Naive thymus-derived CD8-positive, alpha-beta T cell (primary cell): ENCODE measurements at regions not wholly inside any gene's neighbourhood (a gene's known extent, or its start where the extent isn't known, plus 50 kb on each side); places are given as distances from the start of the nearest gene placed in this dataset.

Experiments
- ATAC-seq, 2 donors: fragments of 150-1000 bp; cut with Tn5 transposase in 1 of 2; sonication (Bioruptor Pico), chemical (Tn5 transposase) in 1 of 2; 1 replicate in 1 of 2; 2 replicates in 1 of 2; pipeline ENCODE4 v1.10.0; 2021; ENCODE audit warnings: mild to moderate bottlenecking in 2 of 2, moderate library complexity in 2 of 2
- POLR2A ChIA-PET: fragments of 350-600 bp; sonication (Branson Sonifier 250); formaldehyde crosslinking; loops from one replicate; lab custom pipeline; 2021; ENCODE audit warnings: antibody characterized with exemption; lab: Charles Lee
- DNase-seq, 10 donors: peaks; one replicate each; pipeline versions ENCODE4 v3.0.0 to v3.0.0-alpha.2; 2020 to 2022
- H3K27ac Mint-ChIP-seq, 10 donors: one replicate each; pipeline ENCODE4 v1.8.0; 2020 to 2022; ENCODE audit warnings: mild to moderate bottlenecking in 10 of 10, mixed read lengths in 10 of 10, moderate library complexity in 4 of 10, inconsistent platforms in 1 of 10
- H3K27me3 Mint-ChIP-seq, 5 donors: one replicate each; pipeline ENCODE4 v1.8.0; 2021 to 2022; ENCODE audit warnings: mixed read lengths in 5 of 5
- H3K36me3 Mint-ChIP-seq, 3 donors: one replicate each; pipeline ENCODE4 v1.8.0; 2020 to 2022; ENCODE audit warnings: mixed read lengths in 3 of 3, mild to moderate bottlenecking in 2 of 3, inconsistent platforms in 1 of 3
- H3K4me1 Mint-ChIP-seq, 4 donors: one replicate each; pipeline ENCODE4 v1.8.0; 2021 to 2022; ENCODE audit warnings: mixed read lengths in 4 of 4
- H3K4me3 Mint-ChIP-seq, 10 donors: one replicate each; pipeline ENCODE4 v1.8.0; 2020 to 2022; ENCODE audit warnings: mild to moderate bottlenecking in 10 of 10, mixed read lengths in 10 of 10, moderate library complexity in 6 of 10, inconsistent platforms in 1 of 10
- H3K9me3 Mint-ChIP-seq, 9 donors: one replicate each; pipeline ENCODE4 v1.8.0; 2020 to 2022; ENCODE audit warnings: mixed read lengths in 9 of 9, mild to moderate bottlenecking in 3 of 9, inconsistent platforms in 1 of 9, moderate library complexity in 1 of 9

GRCh38 chr6:21769968-21770367, 176.4 kb downstream of the SOX4 start:
- Mint-ChIP-seq H3K27ac (no peak overlapping the region), H3K36me3 (no peaks in the 10 kb centered on the region), H3K9me3 (peaks cover 0 to 2% (median 0%) of the 10 kb centered on the region in 9 donors), H3K4me1 (no peaks in the 10 kb centered on the region), H3K27me3 (peaks cover 0 to 12% (median 1%) of the 10 kb centered on the region in 5 donors), H3K4me3 (no peak overlapping the region)
- POLR2A ChIA-PET = no interaction called here
- ATAC-seq = no peak
- DNase-seq = no peak

- POLR2A ChIA-PET = no interaction called here
- no peak for DNase-seq
- H3K27ac Mint-ChIP-seq = no peak overlapping the region
Measured at GRCh38 chr6:21771626-21772320, 178.2 kb downstream of the SOX4 start.

GRCh38 chr6:21772477-21772876, 178.9 kb downstream of the SOX4 start:
- Mint-ChIP-seq H3K27ac (no peak overlapping the region), H3K36me3 (no peaks in the 10 kb centered on the region), H3K4me3 (no peak overlapping the region), H3K27me3 (peaks cover 0 to 12% (median 0%) of the 10 kb centered on the region in 5 donors), H3K9me3 (no peaks in the 10 kb centered on the region), H3K4me1 (no peaks in the 10 kb centered on the region)
- POLR2A ChIA-PET = no interaction called here
- no peak for DNase-seq
- no peak for ATAC-seq

More at GRCh38 chr6:21771626-21772320, 178.2 kb downstream of the SOX4 start:
- Mint-ChIP-seq H3K9me3 (no peaks in the 10 kb centered on the region), H3K27me3 (peaks cover 0 to 12% (median 0%) of the 10 kb centered on the region in 5 donors), H3K36me3 (no peaks in the 10 kb centered on the region), H3K4me1 (no peaks in the 10 kb centered on the region), H3K4me3 (no peak overlapping the region)
- ATAC-seq = no peak

- H3K27me3 Mint-ChIP-seq = peaks cover 0 to 12% (median 0%) of the 10 kb centered on the region in 5 donors
- ATAC-seq = no peak
- H3K27ac Mint-ChIP-seq = no peak overlapping the region
- no peak for DNase-seq
- no peaks in the 10 kb centered on the region for H3K36me3 Mint-ChIP-seq
- H3K9me3 Mint-ChIP-seq = no peaks in the 10 kb centered on the region
- H3K4me1 Mint-ChIP-seq = no peaks in the 10 kb centered on the region
- H3K4me3 Mint-ChIP-seq = no peak overlapping the region
- POLR2A ChIA-PET = no interaction called here
Measured at GRCh38 chr6:21772884-21773575, 179.5 kb downstream of the SOX4 start.

GRCh38 chr6:21773576-21773968, 180.0 kb downstream of the SOX4 start:
- DNase-seq (no peak), ATAC-seq (no peak)
- no peak overlapping the region for H3K4me3 Mint-ChIP-seq
- no peaks in the 10 kb centered on the region for H3K4me1 Mint-ChIP-seq
- H3K27ac Mint-ChIP-seq = no peak overlapping the region
- peaks cover 0 to 12% (median 0%) of the 10 kb centered on the region in 5 donors for H3K27me3 Mint-ChIP-seq
- POLR2A ChIA-PET = no interaction called here
- no peaks in the 10 kb centered on the region for H3K36me3 Mint-ChIP-seq
- no peaks in the 10 kb centered on the region for H3K9me3 Mint-ChIP-seq

- no peaks in the 10 kb centered on the region for H3K36me3 Mint-ChIP-seq
Measured at GRCh38 chr6:21777846-21778245, 184.3 kb downstream of the SOX4 start.

GRCh38 chr6:21780141-21780540, 186.6 kb downstream of the SOX4 start:
- peaks cover 0 to 3% (median under 1%) of the 10 kb centered on the region in 4 donors for H3K4me1 Mint-ChIP-seq
- H3K27me3 Mint-ChIP-seq = peaks cover 0 to 4% (median 0%) of the 10 kb centered on the region in 5 donors
- no peak overlapping the region for H3K27ac Mint-ChIP-seq
- POLR2A ChIA-PET = no interaction called here
- no peaks in the 10 kb centered on the region for H3K9me3 Mint-ChIP-seq
- ATAC-seq = no peak
- no peaks in the 10 kb centered on the region for H3K36me3 Mint-ChIP-seq
- no peak overlapping the region for H3K4me3 Mint-ChIP-seq
- no peak for DNase-seq

More at GRCh38 chr6:21777846-21778245, 184.3 kb downstream of the SOX4 start:
- H3K27ac Mint-ChIP-seq = no peak overlapping the region
- no peaks in the 10 kb centered on the region for H3K9me3 Mint-ChIP-seq
- H3K4me1 Mint-ChIP-seq = no peaks in the 10 kb centered on the region
- DNase-seq (no peak), ATAC-seq (no peak)
- H3K4me3 Mint-ChIP-seq = no peak overlapping the region
- peaks cover 0 to 9% (median 0%) of the 10 kb centered on the region in 5 donors for H3K27me3 Mint-ChIP-seq
- POLR2A ChIA-PET = no interaction called here

- no peak overlapping the region for H3K27ac Mint-ChIP-seq
- ATAC-seq = no peak
- H3K4me3 Mint-ChIP-seq = no peak overlapping the region
- POLR2A ChIA-PET = no interaction called here
- H3K4me1 Mint-ChIP-seq = peaks cover 0 to 8% (median 2%) of the 10 kb centered on the region in 4 donors
- no peak for DNase-seq
- H3K27me3 Mint-ChIP-seq = peaks cover 0 to 4% (median 0%) of the 10 kb centered on the region in 5 donors
- H3K36me3 Mint-ChIP-seq = no peaks in the 10 kb centered on the region
- no peaks in the 10 kb centered on the region for H3K9me3 Mint-ChIP-seq
Measured at GRCh38 chr6:21780679-21781078, 187.1 kb downstream of the SOX4 start.

- H3K4me3 Mint-ChIP-seq = no peak overlapping the region
- POLR2A ChIA-PET = no interaction called here
- H3K27ac Mint-ChIP-seq = no peak overlapping the region
- DNase-seq (no peak), ATAC-seq (no peak)
- H3K27me3 Mint-ChIP-seq = peaks cover 0 to 4% (median 0%) of the 10 kb centered on the region in 5 donors
- H3K36me3 Mint-ChIP-seq = no peaks in the 10 kb centered on the region
- no peaks in the 10 kb centered on the region for H3K9me3 Mint-ChIP-seq
- peaks cover 0 to 9% (median 2%) of the 10 kb centered on the region in 4 donors for H3K4me1 Mint-ChIP-seq
Measured at GRCh38 chr6:21781128-21781527, 187.6 kb downstream of the SOX4 start.

- Mint-ChIP-seq H3K9me3 (peaks cover 0 to 3% (median 0%) of the 10 kb centered on the region in 9 donors), H3K4me1 (peaks cover 0 to 9% (median 2%) of the 10 kb centered on the region in 4 donors), H3K27ac (peak overlapping the region in 1 of 10 donors; percentile 22), H3K36me3 (no peaks in the 10 kb centered on the region), H3K27me3 (no peaks in the 10 kb centered on the region), H3K4me3 (no peak overlapping the region)
- POLR2A ChIA-PET = no interaction called here
- ATAC-seq (no peak), DNase-seq (no peak)
Measured at GRCh38 chr6:21785164-21785563, 191.6 kb downstream of the SOX4 start.

- peaks cover 0 to 3% (median 0%) of the 10 kb centered on the region in 9 donors for H3K9me3 Mint-ChIP-seq
- ATAC-seq (no peak), DNase-seq (no peak)
- H3K36me3 Mint-ChIP-seq = no peaks in the 10 kb centered on the region
- H3K27me3 Mint-ChIP-seq = no peaks in the 10 kb centered on the region
- H3K4me3 Mint-ChIP-seq = no peak overlapping the region
- no peak overlapping the region for H3K27ac Mint-ChIP-seq
- H3K4me1 Mint-ChIP-seq = peaks cover 0 to 2% (median 0%) of the 10 kb centered on the region in 4 donors
- POLR2A ChIA-PET = no interaction called here
Measured at GRCh38 chr6:21791056-21791455, 197.5 kb downstream of the SOX4 start.

GRCh38 chr6:21791581-21791980, 198.0 kb downstream of the SOX4 start:
- Mint-ChIP-seq H3K4me3 (no peak overlapping the region), H3K36me3 (no peaks in the 10 kb centered on the region), H3K4me1 (peaks cover 0 to 2% (median 0%) of the 10 kb centered on the region in 4 donors), H3K27me3 (no peaks in the 10 kb centered on the region), H3K9me3 (peaks cover 0 to 3% (median 0%) of the 10 kb centered on the region in 9 donors), H3K27ac (no peak overlapping the region)
- ATAC-seq = no peak
- DNase-seq = no peak
- POLR2A ChIA-PET = no interaction called here

GRCh38 chr6:21792177-21792576, 198.6 kb downstream of the SOX4 start:
- POLR2A ChIA-PET = no interaction called here
- no peaks in the 10 kb centered on the region for H3K36me3 Mint-ChIP-seq
- H3K4me1 Mint-ChIP-seq = peaks cover 0 to 2% (median 0%) of the 10 kb centered on the region in 4 donors
- H3K9me3 Mint-ChIP-seq = peaks cover 0 to 3% (median 0%) of the 10 kb centered on the region in 9 donors
- no peaks in the 10 kb centered on the region for H3K27me3 Mint-ChIP-seq
- H3K4me3 Mint-ChIP-seq = no peak overlapping the region
- no peak overlapping the region for H3K27ac Mint-ChIP-seq
- no peak for ATAC-seq
- no peak for DNase-seq
